ENCODE measurements at regions not wholly inside any gene's neighbourhood (a gene's known extent, or its start where the extent isn't known, plus 50 kb on each side); places are given as distances from the start of the nearest gene placed in this dataset.
"Not testable (repeated sequence)": the region's sequence is repeated elsewhere in the genome, so short reads cannot be mapped to it uniquely, and the experiment has no call there.

DNA sequence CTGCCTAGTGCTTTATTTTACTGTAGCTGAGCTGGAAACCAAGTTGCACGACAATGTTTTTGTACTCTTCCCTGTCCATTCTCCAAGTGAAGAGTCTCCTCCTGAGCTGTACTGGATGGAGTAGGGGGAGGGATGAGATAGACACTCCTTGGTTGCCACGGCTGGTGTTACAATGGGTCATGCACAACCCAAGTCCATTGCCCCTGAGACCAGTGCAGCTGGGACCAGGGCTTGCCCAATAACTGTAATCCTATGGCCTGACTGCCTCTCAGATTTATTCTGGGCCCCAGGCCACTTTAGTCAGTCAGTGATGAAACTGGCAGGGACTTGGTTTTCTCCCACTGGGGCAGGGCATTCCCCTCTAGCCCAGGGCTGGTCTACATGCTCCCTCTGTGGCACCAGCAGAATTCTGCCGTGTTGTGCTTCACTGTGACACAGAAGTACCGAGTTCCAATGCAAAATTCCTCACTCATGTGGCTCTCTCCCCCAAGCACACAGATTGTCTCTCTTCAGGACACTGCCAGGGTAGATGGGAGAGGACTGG, 203.3 kb upstream of the PCDH18 start:
- no peak for DNase-seq
- TF ChIP-seq, protein P1, sequence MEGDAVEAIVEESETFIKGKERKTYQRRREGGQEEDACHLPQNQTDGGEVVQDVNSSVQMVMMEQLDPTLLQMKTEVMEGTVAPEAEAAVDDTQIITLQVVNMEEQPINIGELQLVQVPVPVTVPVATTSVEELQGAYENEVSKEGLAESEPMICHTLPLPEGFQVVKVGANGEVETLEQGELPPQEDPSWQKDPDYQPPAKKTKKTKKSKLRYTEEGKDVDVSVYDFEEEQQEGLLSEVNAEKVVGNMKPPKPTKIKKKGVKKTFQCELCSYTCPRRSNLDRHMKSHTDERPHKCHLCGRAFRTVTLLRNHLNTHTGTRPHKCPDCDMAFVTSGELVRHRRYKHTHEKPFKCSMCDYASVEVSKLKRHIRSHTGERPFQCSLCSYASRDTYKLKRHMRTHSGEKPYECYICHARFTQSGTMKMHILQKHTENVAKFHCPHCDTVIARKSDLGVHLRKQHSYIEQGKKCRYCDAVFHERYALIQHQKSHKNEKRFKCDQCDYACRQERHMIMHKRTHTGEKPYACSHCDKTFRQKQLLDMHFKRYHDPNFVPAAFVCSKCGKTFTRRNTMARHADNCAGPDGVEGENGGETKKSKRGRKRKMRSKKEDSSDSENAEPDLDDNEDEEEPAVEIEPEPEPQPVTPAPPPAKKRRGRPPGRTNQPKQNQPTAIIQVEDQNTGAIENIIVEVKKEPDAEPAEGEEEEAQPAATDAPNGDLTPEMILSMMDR (IDR thresholded peaks at IDR 0.05): no peak
- H3K27ac Mint-ChIP-seq: no peak overlapping the region
- no peak overlapping the region for H3K4me3 Mint-ChIP-seq
- H3K9me3 Mint-ChIP-seq: peaks cover 12% of the 10 kb centered on the region; the same call in 1 of the 2 replicates
- H3K36me3 Mint-ChIP-seq (ENCODE audit: low read depth): peaks cover 10% of the 10 kb centered on the region; the same call in 1 of the 2 replicates
- peaks cover 7% of the 10 kb centered on the region; the same call in 1 of the 2 replicates for H3K4me1 Mint-ChIP-seq (ENCODE audit: low read depth)
- H3K27me3 Mint-ChIP-seq (ENCODE audit: insufficient read depth): no peaks in the 10 kb centered on the region

DNA sequence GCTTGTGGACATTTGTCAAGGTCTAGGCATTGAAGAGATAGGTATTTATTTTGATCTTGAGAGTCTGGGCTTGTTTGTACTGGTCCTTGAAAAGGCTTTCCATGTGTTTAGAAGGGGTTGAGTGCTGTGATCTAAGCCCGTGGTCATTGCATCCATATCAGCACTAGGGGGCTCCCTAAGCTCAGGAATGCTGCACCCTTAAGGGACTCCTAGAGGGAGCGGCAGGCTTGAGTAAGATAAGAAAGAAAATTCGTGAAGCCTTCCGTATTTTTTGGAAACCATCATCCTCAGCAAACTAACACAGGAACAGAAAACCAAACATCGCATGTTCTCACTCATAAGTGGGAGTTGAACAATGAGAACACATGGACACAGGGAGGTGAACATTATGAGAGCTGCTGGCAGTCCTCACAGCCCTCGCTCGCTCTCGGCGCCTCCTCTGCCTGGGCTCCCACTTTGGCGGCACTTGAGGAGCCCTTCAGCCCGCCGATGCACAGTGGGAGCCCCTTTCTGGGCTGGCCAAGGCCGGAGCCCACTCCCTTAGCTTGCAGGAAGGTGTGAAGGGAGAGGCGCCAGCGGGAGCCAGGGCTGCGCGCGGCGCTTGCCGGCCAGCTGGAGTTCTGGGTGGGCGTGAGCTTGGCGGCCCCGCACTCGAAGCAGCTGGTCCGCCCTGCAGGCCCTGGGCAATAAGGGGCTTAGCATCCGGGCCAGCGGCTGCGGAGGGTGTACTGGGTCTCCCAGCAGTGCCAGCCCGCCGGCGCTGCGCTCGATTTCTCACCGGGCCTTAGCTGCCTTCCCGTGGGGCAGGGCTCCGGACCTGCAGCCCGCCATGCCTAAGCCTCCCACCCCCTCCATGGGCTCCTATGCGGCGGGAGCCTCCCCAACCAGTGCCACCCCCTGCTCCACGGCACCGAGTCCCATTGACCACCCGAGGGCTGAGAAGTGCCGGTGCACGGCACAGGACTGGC, 201.2 kb upstream of the PCDH18 start:
- Mint-ChIP-seq H3K36me3 (ENCODE audit: low read depth) (peaks cover 10% of the 10 kb centered on the region; the same call in 1 of the 2 replicates), H3K9me3 (peaks cover 12% of the 10 kb centered on the region; the same call in 1 of the 2 replicates)
- H3K4me3 Mint-ChIP-seq; H3K4me1 Mint-ChIP-seq (ENCODE audit: low read depth); DNase-seq; H3K27me3 Mint-ChIP-seq (ENCODE audit: insufficient read depth); H3K27ac Mint-ChIP-seq: not testable (repeated sequence)
- TF ChIP-seq, protein P1 (IDR thresholded peaks at IDR 0.05): peak; percentile 64

GRCh38 chr4:137722910-137723309, 190.6 kb upstream of the PCDH18 start:
- Mint-ChIP-seq H3K27me3 (ENCODE audit: insufficient read depth) (no peaks in the 10 kb centered on the region), H3K36me3 (ENCODE audit: low read depth) (peaks cover 5% of the 10 kb centered on the region; the same call in 1 of the 2 replicates), H3K9me3 (no peaks in the 10 kb centered on the region; the same call in 1 of the 2 replicates), H3K4me1 (ENCODE audit: low read depth) (peaks cover 8% of the 10 kb centered on the region; the same call in 1 of the 2 replicates), H3K4me3 (no peak overlapping the region), H3K27ac (no peak overlapping the region)
- TF ChIP-seq, protein P1 (IDR thresholded peaks at IDR 0.05): no peak
- no peak for DNase-seq

DNA sequence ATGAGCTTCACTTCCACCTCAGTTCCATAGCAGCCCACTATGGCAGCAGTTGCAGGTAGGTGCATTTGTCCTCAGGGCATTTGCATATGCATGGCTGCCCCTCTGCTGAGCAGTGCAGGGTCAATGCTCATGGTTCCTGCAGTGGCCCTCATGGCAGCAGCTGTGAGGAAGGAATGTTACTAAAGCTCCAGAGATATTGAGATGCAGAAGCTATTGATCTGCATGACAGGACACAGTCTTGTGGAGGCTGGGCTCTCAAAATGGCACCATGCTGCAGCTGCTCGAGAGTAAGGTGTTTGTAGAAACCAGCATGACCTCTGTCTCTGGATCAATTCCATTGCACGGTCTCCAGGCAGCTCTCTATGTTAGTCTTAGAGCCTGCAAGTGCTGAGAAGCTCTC, 179.2 kb upstream of the PCDH18 start:
- no peaks in the 10 kb centered on the region for H3K27me3 Mint-ChIP-seq (ENCODE audit: insufficient read depth)
- peaks cover 15% of the 10 kb centered on the region for H3K4me1 Mint-ChIP-seq (ENCODE audit: low read depth)
- no peak overlapping the region for H3K4me3 Mint-ChIP-seq
- TF ChIP-seq, protein P1 (IDR thresholded peaks at IDR 0.05): no peak
- DNase-seq: no peak
- H3K27ac Mint-ChIP-seq: no peak overlapping the region
- H3K9me3 Mint-ChIP-seq: no peaks in the 10 kb centered on the region
- H3K36me3 Mint-ChIP-seq (ENCODE audit: low read depth): no peaks in the 10 kb centered on the region

DNA sequence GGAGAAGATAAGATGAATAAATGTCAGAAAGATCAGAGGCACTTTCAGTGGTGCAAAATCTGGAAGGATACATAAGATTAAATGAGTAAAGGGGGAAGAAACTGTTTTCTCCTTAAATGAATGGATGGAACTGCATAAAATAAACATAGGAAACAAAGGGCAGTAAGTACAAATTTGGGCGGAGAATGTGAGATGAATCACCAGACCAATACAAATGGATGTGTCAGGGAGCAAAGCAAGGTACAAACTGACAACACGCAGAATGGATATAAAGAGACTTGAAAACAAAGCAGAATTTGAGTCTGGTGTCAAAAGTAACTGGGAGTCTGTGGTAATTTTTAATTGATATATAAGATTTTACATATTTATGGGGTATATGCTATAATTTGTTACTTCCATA, 175.3 kb upstream of the PCDH18 start:
- TF ChIP-seq, protein P1 (IDR thresholded peaks at IDR 0.05): no peak
- Mint-ChIP-seq H3K9me3 (no peaks in the 10 kb centered on the region), H3K27ac (no peak overlapping the region), H3K27me3 (ENCODE audit: insufficient read depth) (no peaks in the 10 kb centered on the region), H3K4me1 (ENCODE audit: low read depth) (peaks cover 37% of the 10 kb centered on the region), H3K4me3 (no peak overlapping the region), H3K36me3 (ENCODE audit: low read depth) (no peaks in the 10 kb centered on the region)
- DNase-seq: peak; percentile 36
